ENCODE measurements at regions not wholly inside any gene's neighbourhood (a gene's known extent, or its start where the extent isn't known, plus 50 kb on each side); places are given as distances from the start of the nearest gene placed in this dataset.

- Histone ChIP-seq H3K9me3 (peaks cover 0 to 26% (median 0%) of the 10 kb centered on the region in 4 donors), H3K27ac (no peak overlapping the region), H3K27me3 (no peaks in the 10 kb centered on the region), H3K4me3 (no peak overlapping the region), H3K36me3 (no peaks in the 10 kb centered on the region), H3K4me1 (no peaks in the 10 kb centered on the region)
- TF ChIP-seq POLR2A (IDR thresholded peaks at IDR 0.05) = no peak
- no peak for TF ChIP-seq CTCF (IDR thresholded peaks at IDR 0.05)
- no peak for TF ChIP-seq EP300 (IDR thresholded peaks at IDR 0.05)
- 48 to 50% methylated on average over 2 of the region's 2 CpGs for WGBS, 2 donors
- DNase-seq (ENCODE audit: low spot score in 2 of 2) = no peak
Measured at GRCh38 chr9:93898026-93898425, 57.1 kb downstream of the BARX1 start.

GRCh38 chr9:93897075-93897970 is 57.8 kb downstream of the BARX1 start:
- WGBS, 2 donors = 95% methylated on average over 6 to 8 of the region's 8 CpGs
- no peak for DNase-seq (ENCODE audit: low spot score in 2 of 2)
- Histone ChIP-seq H3K36me3 (no peaks in the 10 kb centered on the region), H3K9me3 (peaks cover 0 to 34% (median 0%) of the 10 kb centered on the region in 4 donors), H3K4me3 (no peak overlapping the region), H3K4me1 (no peaks in the 10 kb centered on the region), H3K27ac (no peak overlapping the region), H3K27me3 (no peaks in the 10 kb centered on the region)
- TF ChIP-seq POLR2A (IDR thresholded peaks at IDR 0.05) (no peak), CTCF (IDR thresholded peaks at IDR 0.05) (no peak), EP300 (IDR thresholded peaks at IDR 0.05) (no peak)

GRCh38 chr9:93896496-93897033 is 58.6 kb downstream of the BARX1 start:
- 78 to 80% methylated on average over 2 to 5 of the region's 9 CpGs for WGBS, 2 donors
- Histone ChIP-seq H3K27me3 (no peaks in the 10 kb centered on the region), H3K36me3 (no peaks in the 10 kb centered on the region), H3K4me3 (no peak overlapping the region), H3K27ac (no peak overlapping the region), H3K4me1 (no peaks in the 10 kb centered on the region), H3K9me3 (peaks cover 0 to 41% (median 0%) of the 10 kb centered on the region in 4 donors)
- no peak for DNase-seq (ENCODE audit: low spot score in 2 of 2)
- TF ChIP-seq CTCF (IDR thresholded peaks at IDR 0.05) (no peak), POLR2A (IDR thresholded peaks at IDR 0.05) (no peak), EP300 (IDR thresholded peaks at IDR 0.05) (no peak)

GRCh38 chr9:93896093-93896492 is 59.1 kb downstream of the BARX1 start:
- H3K9me3 ChIP-seq = peaks cover 0 to 45% (median 0%) of the 10 kb centered on the region in 4 donors
- no peaks in the 10 kb centered on the region for H3K36me3 ChIP-seq
- no peak overlapping the region for H3K4me3 ChIP-seq
- H3K4me1 ChIP-seq = no peaks in the 10 kb centered on the region
- TF ChIP-seq EP300 (IDR thresholded peaks at IDR 0.05) = no peak
- no peak for TF ChIP-seq CTCF (IDR thresholded peaks at IDR 0.05)
- TF ChIP-seq POLR2A (IDR thresholded peaks at IDR 0.05) = no peak
- WGBS, 2 donors = 85 to 89% methylated on average over 6 of the region's 6 CpGs
- H3K27ac ChIP-seq = no peak overlapping the region
- no peaks in the 10 kb centered on the region for H3K27me3 ChIP-seq
- DNase-seq (ENCODE audit: low spot score in 2 of 2) = no peak

- WGBS, 2 donors = 63 to 78% methylated on average over 7 to 8 of the region's 8 CpGs
- no peak for DNase-seq (ENCODE audit: low spot score in 2 of 2)
- TF ChIP-seq CTCF (IDR thresholded peaks at IDR 0.05) = no peak
- no peak for TF ChIP-seq EP300 (IDR thresholded peaks at IDR 0.05)
- TF ChIP-seq POLR2A (IDR thresholded peaks at IDR 0.05) = no peak
- Histone ChIP-seq H3K36me3 (no peaks in the 10 kb centered on the region), H3K27ac (no peak overlapping the region), H3K9me3 (peaks cover 0 to 43% (median 0%) of the 10 kb centered on the region in 4 donors), H3K27me3 (no peaks in the 10 kb centered on the region), H3K4me1 (no peaks in the 10 kb centered on the region), H3K4me3 (no peak overlapping the region)
Measured at GRCh38 chr9:93895535-93895934, 59.6 kb downstream of the BARX1 start.
